WTC11 (cell line): ENCODE measurements at regions not wholly inside any gene's neighbourhood (a gene's known extent, or its start where the extent isn't known, plus 50 kb on each side); places are given as distances from the start of the nearest gene placed in this dataset.

Experiments used
- ATAC-seq: fragments of 200-7000 bp; cut with Tn5 transposase; 2 replicates; pipeline ENCODE4 v1.10.0; 2021; ENCODE audit warnings: mild to moderate bottlenecking, moderate library complexity
- CTCF ChIA-PET: fragments of 300-600 bp; sonication (Branson Sonifier 250); formaldehyde crosslinking; loops from one replicate; lab custom pipeline; 2021; ENCODE audit warnings: antibody characterized with exemption; lab: Charles Lee
- POLR2A ChIA-PET: fragments of 350-600 bp; sonication (Branson Sonifier 250); formaldehyde crosslinking; loops from one replicate; lab custom pipeline; 2021; ENCODE audit warnings: antibody characterized with exemption; lab: Charles Lee
- DNase-seq: peaks from one replicate; pipeline ENCODE4 v3.0.0; 2021; ENCODE audit warnings: low spot score
- H3K27ac Mint-ChIP-seq: 2 replicates; pipeline ENCODE4 v1.8.0; 2021; ENCODE audit warnings: mixed read lengths
- H3K27me3 Mint-ChIP-seq: 2 replicates; pipeline ENCODE4 v1.8.0; 2021; ENCODE audit warnings: low read depth, mild to moderate bottlenecking, moderate library complexity, mixed read lengths
- H3K36me3 Mint-ChIP-seq: 2 replicates; pipeline ENCODE4 v1.8.0; 2021; ENCODE audit warnings: mixed read lengths
- H3K4me1 Mint-ChIP-seq: 2 replicates; pipeline ENCODE4 v1.8.0; 2022; ENCODE audit warnings: mixed read lengths
- H3K4me3 Mint-ChIP-seq: 2 replicates; pipeline ENCODE4 v1.8.0; 2021; ENCODE audit warnings: mild to moderate bottlenecking, moderate library complexity, mixed read lengths
- H3K9me3 Mint-ChIP-seq: 2 replicates; pipeline ENCODE4 v1.8.0; 2021; ENCODE audit warnings: mixed read lengths
- ATF6 ChIP-seq: sonication (generic); formaldehyde crosslinking; IDR thresholded peaks from 2 replicates; pipeline ENCODE4 v1.8.1; 2023; ENCODE audit warnings: mild to moderate bottlenecking, missing genetic modification reagents
- CREB1 ChIP-seq: sonication (generic); formaldehyde crosslinking; IDR thresholded peaks from 2 replicates; pipeline ENCODE4 v1.8.0; 2023; ENCODE audit warnings: mild to moderate bottlenecking, missing genetic modification reagents
- GRHL2 ChIP-seq: fragments of 250-450 bp; sonication (Bioruptor Pico); IDR thresholded peaks from 2 replicates; pipeline ENCODE4 v1.8.0; 2022; ENCODE audit warnings: mild to moderate bottlenecking, moderate library complexity; ENCODE audit not compliant: insufficient replicate concordance, severe bottlenecking
- JAZF1 ChIP-seq: fragments of 250-450 bp; sonication (Bioruptor Pico); IDR thresholded peaks from 2 replicates; pipeline ENCODE4 v1.9.0; 2021; ENCODE audit warnings: moderate library complexity, mild to moderate bottlenecking, inconsistent platforms
- NR1H2 ChIP-seq: sonication (generic); formaldehyde crosslinking; IDR thresholded peaks from 2 replicates; pipeline ENCODE4 v1.9.0; 2021; ENCODE audit warnings: mild to moderate bottlenecking, moderate library complexity, missing genetic modification reagents
- NR3C1 ChIP-seq: sonication (generic); formaldehyde crosslinking; conservative IDR thresholded peaks from 2 replicates; pipeline ENCODE4 v1.8.1; 2023; ENCODE audit warnings: low read depth, mild to moderate bottlenecking, missing genetic modification reagents
- SMAD3 ChIP-seq: sonication (generic); formaldehyde crosslinking; IDR thresholded peaks from 2 replicates; pipeline ENCODE4 v1.8.0; 2022; ENCODE audit warnings: missing genetic modification reagents, mild to moderate bottlenecking, borderline replicate concordance
- SP1 ChIP-seq: sonication (generic); formaldehyde crosslinking; conservative IDR thresholded peaks from 2 replicates; pipeline ENCODE4 v1.8.1; 2022; ENCODE audit warnings: missing genetic modification reagents
- USF2 ChIP-seq: sonication (generic); formaldehyde crosslinking; IDR thresholded peaks from 2 replicates; pipeline ENCODE4 v1.8.1; 2023; ENCODE audit warnings: mild to moderate bottlenecking, missing genetic modification reagents, moderate library complexity
- ZNF263 ChIP-seq: sonication (generic); formaldehyde crosslinking; IDR thresholded peaks from 2 replicates; pipeline ENCODE4 v1.8.1; 2022; ENCODE audit warnings: low read depth, mild to moderate bottlenecking, moderate library complexity, missing genetic modification reagents
- TF ChIP-seq, protein P1 (sequence below): sonication (generic); formaldehyde crosslinking; IDR thresholded peaks from 2 replicates; pipeline ENCODE4 v1.8.0; 2022; ENCODE audit warnings: mild to moderate bottlenecking, missing genetic modification reagents
- TF ChIP-seq, protein P2 (sequence below): sonication (generic); formaldehyde crosslinking; IDR thresholded peaks from 2 replicates; pipeline ENCODE4 v1.8.0; 2023; ENCODE audit warnings: missing genetic modification reagents
- TF ChIP-seq, protein P3 (sequence below): sonication (generic); formaldehyde crosslinking; IDR thresholded peaks from 2 replicates; pipeline ENCODE4 v1.8.1; 2023; ENCODE audit warnings: mild to moderate bottlenecking, missing genetic modification reagents, borderline replicate concordance
- TF ChIP-seq, protein P4 (sequence below): sonication (generic); formaldehyde crosslinking; IDR thresholded peaks from 2 replicates; pipeline ENCODE4 v1.8.1; 2022; ENCODE audit warnings: low read depth, missing genetic modification reagents, borderline replicate concordance
- TF ChIP-seq, protein P5 (sequence below): sonication (generic); formaldehyde crosslinking; IDR thresholded peaks from 2 replicates; pipeline ENCODE4 v1.8.0; 2022; ENCODE audit warnings: mild to moderate bottlenecking, missing genetic modification reagents
- TF ChIP-seq, protein P6 (sequence below): sonication (generic); formaldehyde crosslinking; IDR thresholded peaks from 2 replicates; pipeline ENCODE4 v1.8.0; 2022; ENCODE audit warnings: mild to moderate bottlenecking, missing genetic modification reagents

- POLR2A ChIA-PET = no interaction called here
- CTCF ChIA-PET = no interaction called here
- no peak overlapping the region for H3K4me3 Mint-ChIP-seq
- no peaks in the 10 kb centered on the region for H3K9me3 Mint-ChIP-seq
- no peak overlapping the region for H3K27ac Mint-ChIP-seq
- DNase-seq (no peak), ATAC-seq (no peak)
- no peaks in the 10 kb centered on the region for H3K36me3 Mint-ChIP-seq
- H3K4me1 Mint-ChIP-seq = 0 out of 2 replicates have a peak, but pooled peaks cover 2% of the 10 kb centered on the region
- TF ChIP-seq, protein P1, sequence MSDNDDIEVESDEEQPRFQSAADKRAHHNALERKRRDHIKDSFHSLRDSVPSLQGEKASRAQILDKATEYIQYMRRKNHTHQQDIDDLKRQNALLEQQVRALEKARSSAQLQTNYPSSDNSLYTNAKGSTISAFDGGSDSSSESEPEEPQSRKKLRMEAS (CRISPR knock-in tag) = no peak
- TF ChIP-seq GRHL2 (CRISPR knock-in tag) = no peak
- no peak for TF ChIP-seq ATF6 (CRISPR knock-in tag)
- TF ChIP-seq, protein P2, sequence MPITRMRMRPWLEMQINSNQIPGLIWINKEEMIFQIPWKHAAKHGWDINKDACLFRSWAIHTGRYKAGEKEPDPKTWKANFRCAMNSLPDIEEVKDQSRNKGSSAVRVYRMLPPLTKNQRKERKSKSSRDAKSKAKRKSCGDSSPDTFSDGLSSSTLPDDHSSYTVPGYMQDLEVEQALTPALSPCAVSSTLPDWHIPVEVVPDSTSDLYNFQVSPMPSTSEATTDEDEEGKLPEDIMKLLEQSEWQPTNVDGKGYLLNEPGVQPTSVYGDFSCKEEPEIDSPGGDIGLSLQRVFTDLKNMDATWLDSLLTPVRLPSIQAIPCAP (CRISPR knock-in tag) = no peak
- TF ChIP-seq, protein P3, sequence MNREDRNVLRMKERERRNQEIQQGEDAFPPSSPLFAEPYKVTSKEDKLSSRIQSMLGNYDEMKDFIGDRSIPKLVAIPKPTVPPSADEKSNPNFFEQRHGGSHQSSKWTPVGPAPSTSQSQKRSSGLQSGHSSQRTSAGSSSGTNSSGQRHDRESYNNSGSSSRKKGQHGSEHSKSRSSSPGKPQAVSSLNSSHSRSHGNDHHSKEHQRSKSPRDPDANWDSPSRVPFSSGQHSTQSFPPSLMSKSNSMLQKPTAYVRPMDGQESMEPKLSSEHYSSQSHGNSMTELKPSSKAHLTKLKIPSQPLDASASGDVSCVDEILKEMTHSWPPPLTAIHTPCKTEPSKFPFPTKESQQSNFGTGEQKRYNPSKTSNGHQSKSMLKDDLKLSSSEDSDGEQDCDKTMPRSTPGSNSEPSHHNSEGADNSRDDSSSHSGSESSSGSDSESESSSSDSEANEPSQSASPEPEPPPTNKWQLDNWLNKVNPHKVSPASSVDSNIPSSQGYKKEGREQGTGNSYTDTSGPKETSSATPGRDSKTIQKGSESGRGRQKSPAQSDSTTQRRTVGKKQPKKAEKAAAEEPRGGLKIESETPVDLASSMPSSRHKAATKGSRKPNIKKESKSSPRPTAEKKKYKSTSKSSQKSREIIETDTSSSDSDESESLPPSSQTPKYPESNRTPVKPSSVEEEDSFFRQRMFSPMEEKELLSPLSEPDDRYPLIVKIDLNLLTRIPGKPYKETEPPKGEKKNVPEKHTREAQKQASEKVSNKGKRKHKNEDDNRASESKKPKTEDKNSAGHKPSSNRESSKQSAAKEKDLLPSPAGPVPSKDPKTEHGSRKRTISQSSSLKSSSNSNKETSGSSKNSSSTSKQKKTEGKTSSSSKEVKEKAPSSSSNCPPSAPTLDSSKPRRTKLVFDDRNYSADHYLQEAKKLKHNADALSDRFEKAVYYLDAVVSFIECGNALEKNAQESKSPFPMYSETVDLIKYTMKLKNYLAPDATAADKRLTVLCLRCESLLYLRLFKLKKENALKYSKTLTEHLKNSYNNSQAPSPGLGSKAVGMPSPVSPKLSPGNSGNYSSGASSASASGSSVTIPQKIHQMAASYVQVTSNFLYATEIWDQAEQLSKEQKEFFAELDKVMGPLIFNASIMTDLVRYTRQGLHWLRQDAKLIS = no peak
- TF ChIP-seq, protein P4, sequence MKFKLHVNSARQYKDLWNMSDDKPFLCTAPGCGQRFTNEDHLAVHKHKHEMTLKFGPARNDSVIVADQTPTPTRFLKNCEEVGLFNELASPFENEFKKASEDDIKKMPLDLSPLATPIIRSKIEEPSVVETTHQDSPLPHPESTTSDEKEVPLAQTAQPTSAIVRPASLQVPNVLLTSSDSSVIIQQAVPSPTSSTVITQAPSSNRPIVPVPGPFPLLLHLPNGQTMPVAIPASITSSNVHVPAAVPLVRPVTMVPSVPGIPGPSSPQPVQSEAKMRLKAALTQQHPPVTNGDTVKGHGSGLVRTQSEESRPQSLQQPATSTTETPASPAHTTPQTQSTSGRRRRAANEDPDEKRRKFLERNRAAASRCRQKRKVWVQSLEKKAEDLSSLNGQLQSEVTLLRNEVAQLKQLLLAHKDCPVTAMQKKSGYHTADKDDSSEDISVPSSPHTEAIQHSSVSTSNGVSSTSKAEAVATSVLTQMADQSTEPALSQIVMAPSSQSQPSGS (CRISPR knock-in tag) = no peak
- TF ChIP-seq NR1H2 (CRISPR knock-in tag) = no peak
- TF ChIP-seq SP1 (CRISPR knock-in tag) = no peak
- TF ChIP-seq CREB1 (CRISPR knock-in tag) = no peak
- no peak for TF ChIP-seq NR3C1 (CRISPR knock-in tag)
- TF ChIP-seq SMAD3 = no peak
- TF ChIP-seq JAZF1 (CRISPR knock-in tag) = no peak
- TF ChIP-seq, protein P5, sequence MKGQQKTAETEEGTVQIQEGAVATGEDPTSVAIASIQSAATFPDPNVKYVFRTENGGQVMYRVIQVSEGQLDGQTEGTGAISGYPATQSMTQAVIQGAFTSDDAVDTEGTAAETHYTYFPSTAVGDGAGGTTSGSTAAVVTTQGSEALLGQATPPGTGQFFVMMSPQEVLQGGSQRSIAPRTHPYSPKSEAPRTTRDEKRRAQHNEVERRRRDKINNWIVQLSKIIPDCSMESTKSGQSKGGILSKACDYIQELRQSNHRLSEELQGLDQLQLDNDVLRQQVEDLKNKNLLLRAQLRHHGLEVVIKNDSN (CRISPR knock-in tag) = no peak
- TF ChIP-seq ZNF263 = no peak
- TF ChIP-seq, protein P6, sequence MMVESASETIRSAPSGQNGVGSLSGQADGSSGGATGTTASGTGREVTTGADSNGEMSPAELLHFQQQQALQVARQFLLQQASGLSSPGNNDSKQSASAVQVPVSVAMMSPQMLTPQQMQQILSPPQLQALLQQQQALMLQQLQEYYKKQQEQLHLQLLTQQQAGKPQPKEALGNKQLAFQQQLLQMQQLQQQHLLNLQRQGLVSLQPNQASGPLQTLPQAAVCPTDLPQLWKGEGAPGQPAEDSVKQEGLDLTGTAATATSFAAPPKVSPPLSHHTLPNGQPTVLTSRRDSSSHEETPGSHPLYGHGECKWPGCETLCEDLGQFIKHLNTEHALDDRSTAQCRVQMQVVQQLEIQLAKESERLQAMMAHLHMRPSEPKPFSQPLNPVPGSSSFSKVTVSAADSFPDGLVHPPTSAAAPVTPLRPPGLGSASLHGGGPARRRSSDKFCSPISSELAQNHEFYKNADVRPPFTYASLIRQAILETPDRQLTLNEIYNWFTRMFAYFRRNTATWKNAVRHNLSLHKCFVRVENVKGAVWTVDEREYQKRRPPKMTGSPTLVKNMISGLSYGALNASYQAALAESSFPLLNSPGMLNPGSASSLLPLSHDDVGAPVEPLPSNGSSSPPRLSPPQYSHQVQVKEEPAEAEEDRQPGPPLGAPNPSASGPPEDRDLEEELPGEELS (CRISPR knock-in tag) = no peak
- TF ChIP-seq USF2 (CRISPR knock-in tag) = no peak
- H3K27me3 Mint-ChIP-seq = no peaks in the 10 kb centered on the region; the same call in none of the 2 replicates
These were observed 179.6 kb downstream of the CCT6B start for GRCh38 chr17:34781571-34782108.
